GM11168 (cell line): ENCODE measurements at regions not wholly inside any gene's neighbourhood (a gene's known extent, or its start where the extent isn't known, plus 50 kb on each side); places are given as distances from the start of the nearest gene placed in this dataset.

Experiments used
- in situ Hi-C: fragments of 300-500 bp; cut with MboI; formaldehyde crosslinking; loops from one replicate; pipeline ENCODE4 v1.12.0; 2022; ENCODE audit warnings: low sequenced_read_pairs; ENCODE audit not compliant: unreplicated experiment

DNA sequence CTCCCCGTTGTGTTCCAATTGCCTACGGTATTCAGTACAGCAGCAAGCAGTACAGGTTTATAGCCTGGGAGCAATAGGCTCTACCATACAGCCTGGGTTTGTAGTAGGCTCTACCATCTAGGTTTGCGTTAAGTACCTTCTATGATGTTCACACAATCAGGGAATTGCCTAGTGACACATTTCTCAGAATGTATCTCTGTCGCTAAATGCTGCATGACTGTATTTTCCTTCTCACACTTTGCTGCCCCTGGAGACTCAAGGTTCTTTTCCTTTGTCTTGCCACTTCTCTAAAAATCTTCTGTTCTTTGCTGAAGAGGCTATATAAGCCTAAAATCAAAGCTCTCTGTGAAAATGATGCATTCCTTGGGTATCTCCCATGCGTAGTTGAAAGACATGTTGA, 241.9 kb downstream of the CD83 start:
- in situ Hi-C loops, result no loop called here

DNA sequence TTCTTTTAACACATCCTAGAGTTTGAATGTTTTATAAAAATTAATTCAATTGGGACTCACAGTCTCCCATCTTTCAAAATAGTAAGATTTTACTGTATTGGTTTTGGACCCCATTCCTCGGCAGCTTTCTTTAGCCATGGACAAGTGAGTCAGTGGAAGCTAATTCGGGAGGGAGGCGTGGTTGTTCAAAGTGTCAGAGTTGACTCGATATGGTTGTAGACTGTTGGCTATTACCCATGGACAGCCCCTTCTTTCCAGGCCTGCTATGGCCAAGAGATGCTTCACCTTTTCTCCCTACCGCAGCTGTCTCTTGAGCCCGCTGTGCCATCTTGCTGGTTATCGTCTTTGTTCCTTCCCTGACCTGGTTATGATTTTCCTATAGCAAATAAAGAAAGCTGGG, 243.0 kb downstream of the CD83 start:
- in situ Hi-C loops, result no loop called here

DNA sequence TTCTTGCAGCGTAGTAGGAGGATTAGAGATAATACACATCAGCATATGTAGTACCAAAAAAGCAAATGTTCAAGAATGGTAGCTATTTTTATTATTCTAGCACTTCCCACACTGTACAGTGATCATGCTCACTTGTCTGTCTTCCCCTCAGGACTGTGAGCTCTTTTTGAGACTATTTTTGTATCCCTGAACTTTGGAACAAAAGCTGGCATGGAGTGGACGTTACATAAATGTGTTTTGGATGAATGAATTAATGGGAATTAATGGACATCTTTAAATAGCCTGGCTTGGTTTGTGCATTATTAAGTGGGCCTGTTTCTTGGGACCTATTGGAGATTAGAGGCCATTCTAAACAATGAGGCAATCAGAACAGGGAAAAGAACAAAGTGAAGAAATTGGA, 243.7 kb downstream of the CD83 start:
- in situ Hi-C loops, result no loop called here

DNA sequence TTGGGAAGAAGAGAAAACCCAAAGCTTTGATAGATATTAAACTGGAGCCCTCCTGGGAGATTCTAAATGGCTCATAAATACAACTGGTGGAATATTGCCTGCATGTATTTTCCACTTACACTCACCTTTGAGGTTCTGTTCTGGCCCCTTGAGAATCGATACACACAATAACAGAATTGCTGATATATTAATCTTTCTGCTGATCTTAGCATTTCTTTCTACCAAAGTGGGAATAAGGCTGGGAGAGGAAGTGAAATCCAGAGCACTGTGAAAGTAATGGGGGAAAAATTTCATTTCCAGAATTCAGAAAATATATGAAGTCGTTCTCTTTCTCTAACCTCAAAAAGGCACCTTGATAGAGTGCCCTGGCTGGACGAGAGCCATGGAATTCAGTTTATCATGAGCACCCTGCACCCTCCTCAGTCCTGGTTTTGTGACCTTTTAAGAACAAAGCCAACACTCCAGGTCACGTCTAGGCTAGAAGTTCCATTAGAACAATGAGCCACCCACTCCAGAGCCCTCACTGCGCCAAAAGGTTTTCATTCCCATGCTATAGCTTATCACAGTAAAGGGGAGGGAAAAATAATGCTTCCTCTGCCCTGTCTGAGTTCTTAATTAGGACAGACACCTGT, 244.5 kb downstream of the CD83 start:
- in situ Hi-C loops, result no loop called here

DNA sequence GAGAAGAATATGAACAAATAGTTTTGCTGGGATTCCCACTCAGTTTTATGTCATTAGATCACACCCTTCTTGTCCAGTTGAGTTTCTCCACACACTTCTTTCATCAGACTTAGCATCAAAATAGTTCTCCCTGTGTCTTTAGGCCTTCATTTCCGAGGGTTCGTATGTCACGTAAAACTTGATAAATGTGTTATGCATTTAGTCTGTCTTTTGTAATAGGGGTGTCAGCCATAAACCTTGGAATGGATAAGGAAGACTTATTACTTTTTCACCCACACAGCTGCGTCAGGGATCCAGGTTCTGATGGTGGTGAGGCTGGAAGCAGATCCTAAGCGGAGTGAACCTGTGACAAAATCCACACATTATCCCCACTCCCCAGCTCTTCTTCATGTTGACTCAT, 246.8 kb downstream of the CD83 start:
- in situ Hi-C loops, result no loop called here

DNA sequence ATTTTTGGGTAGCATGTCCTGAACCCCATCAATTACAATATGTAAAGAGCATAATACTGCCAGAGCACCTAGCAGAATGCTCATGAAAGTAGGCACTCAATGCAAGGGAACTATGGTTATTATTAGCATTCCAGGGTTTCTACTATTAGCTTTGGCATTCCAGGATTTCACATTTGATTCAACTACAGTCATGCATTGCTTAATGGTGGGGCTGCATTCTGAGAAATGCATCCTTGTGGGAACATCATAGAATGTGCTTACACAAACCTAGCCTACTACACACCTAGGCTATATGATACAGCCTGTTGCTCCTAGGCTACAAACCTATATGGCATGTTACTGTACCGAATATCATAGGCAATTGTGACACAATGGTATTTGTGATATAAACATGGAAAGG, 247.8 kb downstream of the CD83 start:
- in situ Hi-C loops, result no loop called here

DNA sequence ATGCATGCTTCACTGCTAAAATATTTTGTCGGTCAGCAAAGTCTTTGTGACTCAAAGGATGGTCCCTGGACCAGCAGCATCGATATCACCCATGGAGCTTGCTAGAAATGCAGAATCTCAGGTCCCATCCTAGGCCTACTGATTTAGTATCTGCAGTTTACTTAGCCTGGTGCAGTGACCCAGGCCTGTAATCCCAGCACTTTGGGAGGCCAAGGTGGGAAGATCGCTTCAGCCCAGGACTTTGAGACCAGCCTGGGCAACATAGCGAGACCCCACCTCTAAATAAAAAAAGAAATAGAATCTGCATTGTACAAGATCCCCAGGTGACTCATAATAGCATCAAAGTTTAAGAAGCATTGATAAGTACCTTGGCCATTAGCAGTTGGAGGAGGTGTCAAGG, 248.7 kb downstream of the CD83 start:
- in situ Hi-C loops, result no loop called here

DNA sequence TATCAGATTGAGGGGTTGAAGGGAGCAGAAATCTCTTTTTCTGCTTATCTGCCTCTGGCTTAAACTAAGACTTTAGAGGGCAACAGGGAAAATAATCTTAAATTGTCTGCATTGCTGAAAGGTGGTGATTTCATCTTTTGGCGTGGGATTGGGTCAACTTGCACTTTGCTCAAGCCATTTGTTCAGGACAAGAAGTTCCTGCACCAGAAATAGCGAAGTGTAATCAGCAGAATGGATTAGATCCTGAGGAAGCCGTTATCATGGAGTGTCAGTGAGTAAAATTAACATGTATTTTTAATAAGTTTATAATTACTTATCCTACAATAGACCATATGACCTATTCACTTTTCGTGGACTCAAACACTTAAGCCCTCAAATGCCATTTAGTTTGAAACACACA, 249.3 kb downstream of the CD83 start:
- in situ Hi-C loops, result no loop called here

DNA sequence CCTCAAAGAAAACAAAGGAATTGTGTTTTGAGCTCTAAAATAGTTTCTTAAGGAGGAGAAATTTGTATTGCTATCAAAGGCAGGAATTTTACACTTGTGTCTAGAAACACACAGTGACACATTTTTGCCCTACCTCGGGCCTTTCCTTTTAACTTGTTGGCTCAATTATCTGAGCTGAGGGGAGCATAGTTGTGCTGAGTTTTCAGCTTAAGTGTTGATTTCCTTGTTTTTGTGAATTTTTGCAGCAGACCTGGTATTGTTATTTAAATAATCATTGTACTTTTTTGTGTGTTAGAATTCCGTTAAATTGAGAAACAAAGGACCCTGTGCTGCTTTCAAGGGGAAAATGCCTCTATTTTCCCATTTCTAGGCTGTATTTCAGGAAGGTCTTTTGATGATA, 249.7 kb downstream of the CD83 start:
- in situ Hi-C loops, result no loop called here

DNA sequence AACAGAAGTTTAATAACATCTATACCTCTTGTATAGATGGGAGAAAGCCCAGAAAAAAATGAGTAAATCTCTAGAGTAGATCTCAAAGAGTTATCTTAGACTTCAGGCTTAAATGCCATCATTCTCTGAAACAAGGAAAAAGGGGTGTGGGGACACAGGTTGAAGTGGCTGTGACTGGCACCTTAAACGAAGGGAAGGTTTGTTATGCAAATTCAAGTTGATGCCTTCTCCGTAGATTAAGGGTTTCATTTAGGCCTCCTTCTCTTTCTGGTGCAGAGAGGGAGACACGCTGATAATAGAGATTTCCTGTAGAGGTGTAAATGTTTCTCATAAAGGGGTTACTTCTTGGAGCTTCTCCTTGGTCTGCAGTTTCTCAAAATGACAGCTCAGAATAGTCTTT, 252.1 kb downstream of the CD83 start:
- in situ Hi-C loops, result no loop called here

DNA sequence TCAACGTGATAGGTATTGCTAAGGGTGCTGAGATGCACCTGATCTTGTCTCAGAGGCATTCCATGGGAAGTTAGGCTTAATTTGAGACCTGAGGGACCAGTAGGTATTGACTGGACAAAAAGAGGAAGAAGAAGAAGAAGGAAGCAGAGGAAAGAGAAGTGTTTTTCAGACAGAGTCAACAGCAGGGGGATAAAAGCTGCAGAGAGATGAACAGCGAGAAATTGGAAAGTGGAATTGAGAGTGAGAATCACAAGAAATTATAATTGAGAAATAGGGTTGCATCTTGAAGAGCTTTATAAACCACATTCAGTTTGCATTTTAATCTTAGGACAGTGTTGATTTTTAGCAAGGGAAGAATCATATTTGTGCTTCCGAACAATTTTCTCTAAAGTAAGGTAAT, 254.0 kb downstream of the CD83 start:
- in situ Hi-C loops, result no loop called here

DNA sequence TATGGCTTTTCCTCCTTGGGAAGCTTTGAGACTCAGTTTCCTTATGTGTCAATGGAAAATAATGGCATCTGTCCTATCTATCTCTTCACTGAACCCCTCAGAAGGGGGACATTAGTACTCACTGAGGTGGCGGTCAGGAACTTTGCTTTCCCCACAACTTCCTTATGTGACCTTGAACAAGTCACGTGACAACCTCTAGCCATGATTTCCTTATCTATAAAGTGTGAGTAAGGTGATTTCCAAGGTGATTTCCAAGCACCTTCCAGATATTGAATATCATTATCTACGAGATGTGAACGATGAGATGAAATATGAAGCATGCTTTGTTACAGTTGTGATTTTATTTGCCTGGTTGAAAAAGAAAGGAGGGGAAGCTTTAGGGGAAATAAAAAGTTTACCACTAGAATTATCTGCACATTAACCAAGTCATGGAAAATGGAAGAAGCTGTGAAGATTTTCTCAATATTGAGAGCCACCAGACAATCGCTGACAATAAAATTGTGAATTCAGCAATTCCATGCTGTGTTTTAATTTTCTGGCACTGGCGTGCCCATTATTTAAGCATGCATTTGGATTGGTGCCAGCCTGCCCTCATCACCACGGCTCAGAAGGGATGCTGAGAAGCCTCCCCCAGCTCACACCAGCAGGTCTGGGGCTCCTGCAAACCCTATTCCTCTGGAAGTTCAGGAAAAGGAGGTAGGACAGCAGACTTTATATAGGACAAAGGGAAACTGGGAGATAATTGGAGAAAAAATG, 255.3 kb downstream of the CD83 start:
- in situ Hi-C loops, result no loop called here

DNA sequence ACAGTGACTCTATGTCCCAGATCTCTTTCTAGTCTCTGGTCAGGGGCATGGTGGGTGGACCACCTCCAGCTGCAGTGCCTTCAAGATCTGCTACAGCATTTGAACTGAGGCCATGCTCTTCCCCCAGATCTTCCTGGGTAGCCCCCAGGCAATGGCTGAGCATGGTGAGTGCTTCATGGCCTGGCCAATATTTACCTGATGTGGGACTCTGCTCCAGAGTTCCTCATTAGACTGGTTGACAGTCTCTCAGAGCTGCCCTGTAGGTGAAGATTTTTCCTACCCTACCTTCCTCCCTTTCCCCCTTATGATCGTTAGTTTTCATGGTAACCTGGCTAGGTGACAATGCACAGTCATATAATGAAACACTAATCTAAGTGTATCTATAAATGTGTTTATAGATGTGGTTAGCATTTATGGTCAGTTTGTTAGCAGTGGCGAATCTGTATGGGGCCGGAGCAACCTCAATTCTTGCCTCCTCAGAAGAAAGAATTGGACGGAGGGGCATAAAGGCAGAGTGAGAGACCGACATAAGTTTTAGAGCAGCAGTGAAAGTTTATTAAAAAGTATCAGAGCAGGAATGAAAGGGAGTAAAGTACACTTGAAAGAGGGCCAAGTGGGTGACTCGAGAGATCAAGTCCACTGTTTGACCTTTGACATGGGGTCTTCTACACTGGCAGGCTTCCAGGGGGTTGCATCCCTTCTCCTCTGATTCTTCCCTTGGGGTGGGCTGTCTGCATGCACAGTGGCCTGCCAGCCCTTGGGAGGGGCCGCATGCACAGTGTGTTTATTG, 256.3 kb downstream of the CD83 start:
- in situ Hi-C loops, result no loop called here

DNA sequence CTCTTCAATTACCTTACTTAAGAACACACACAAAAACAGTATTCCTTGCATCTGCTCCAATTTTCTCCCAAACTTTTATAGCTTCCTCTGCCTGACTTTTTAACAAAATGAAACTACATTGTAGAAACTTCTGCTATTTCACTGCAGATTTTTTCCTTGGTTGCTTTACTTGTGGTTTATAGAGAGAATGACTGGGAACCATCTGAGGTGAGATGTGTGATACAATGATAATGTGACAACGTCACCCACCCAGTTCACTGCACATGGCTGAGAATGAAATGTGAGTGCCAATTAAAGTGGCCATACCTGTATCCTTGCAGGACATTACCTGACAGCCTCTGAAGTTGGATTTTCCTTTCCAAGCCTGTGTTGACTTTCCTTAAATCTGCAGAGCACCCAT, 258.4 kb downstream of the CD83 start:
- in situ Hi-C loops, result loop anchor here (25.0 kb wide), 1 partner anchor 164 kb away; no protein-coding TSS in a partner anchor

DNA sequence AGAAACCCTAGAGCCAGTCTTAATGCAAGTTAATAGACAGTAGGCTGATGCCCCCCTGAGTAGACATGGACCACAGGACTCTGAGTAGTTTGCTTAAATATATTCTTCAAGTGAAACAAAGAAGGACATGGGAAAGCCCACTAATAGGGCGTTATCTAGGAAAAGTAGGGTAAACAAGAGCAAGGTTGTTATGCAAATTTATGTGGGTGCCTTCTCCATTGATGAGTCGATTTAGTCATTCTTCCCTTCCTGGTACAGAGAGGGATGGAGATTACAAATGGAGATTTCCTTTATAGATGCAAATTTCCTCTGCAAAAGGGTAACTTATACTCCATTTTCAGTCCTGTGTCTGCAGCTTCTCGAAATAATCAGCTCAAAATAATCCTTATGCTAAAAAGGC, 262.0 kb downstream of the CD83 start:
- in situ Hi-C loops, result loop anchor here (25.0 kb wide), 1 partner anchor 167 kb away; no protein-coding TSS in a partner anchor

DNA sequence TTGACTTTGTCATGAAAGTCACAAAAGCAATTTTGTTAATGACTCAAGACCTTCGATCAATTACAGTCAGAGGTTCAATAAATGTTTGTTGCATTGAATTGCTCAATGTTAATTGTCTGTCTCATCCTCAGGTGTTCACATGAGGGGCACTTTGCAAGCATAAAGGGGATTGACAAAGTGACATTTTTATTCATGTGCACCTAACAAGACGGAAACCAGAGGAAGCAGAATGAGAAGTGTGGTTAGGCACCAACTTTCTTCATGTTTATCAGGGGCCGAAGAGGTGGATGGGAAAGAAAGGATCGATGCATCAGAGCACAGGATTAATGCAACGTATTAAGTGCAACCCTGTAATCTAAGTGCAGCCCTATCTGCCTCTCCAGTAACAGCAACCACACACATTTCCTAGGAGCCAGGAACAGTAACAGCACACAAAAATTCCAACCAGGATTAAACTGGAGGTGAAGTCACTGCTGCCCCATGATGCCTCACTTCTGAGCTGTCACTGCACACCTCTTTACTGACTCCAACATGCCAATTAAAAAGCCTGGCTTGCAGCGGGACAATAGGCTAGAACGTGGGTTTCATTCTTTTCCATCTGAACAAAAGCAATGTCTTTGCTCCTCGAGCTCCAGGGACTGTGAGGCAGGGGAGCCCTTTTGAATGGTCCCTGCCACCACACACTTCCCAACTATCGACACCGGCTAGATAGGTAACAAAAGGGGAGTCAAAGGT, 262.7 kb downstream of the CD83 start:
- in situ Hi-C loops, result loop anchor here (25.0 kb wide), 1 partner anchor 168 kb away; no protein-coding TSS in a partner anchor

DNA sequence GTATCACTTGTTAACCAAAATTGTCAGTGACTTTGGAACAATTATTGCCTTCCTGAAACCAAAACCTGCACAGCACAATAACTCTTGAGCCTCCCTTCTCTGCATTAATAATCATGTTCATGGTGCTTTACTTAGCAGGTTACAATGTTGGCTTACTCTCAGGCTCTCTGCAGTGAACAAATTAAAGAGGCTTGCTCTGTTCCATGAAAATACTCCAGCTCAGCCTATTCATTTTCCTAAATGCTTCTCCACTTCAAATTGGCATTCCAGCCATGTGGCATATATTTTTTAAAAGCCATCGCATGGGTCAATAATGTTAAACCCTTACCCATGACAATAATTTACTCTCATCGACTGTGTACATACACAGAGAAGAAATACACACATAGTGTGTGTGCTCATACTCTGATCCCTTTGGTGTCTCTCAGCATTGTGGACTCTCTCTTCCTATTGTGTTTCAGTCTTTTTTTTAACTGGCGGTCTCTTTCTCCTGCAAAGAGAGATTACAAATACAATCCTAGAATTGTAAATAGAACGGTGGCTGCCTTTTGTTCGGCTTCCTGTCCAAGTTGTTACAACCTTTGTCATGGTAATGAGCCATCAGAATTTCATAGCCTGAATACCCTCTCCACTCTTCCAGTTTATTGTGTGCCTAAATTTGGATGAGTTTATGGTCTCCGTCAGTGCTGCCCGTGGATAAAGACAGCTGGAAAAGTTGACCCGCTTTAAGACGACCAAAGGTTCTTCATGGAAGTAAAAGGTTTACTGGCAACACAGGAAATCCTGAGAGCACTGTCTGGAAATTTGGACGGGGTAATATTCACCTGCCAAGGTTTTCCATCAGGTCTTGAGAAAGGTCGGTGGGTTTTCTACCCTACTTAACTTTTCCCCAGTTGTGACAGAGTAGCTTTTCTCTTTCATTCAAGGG, 263.6 kb downstream of the CD83 start:
- in situ Hi-C loops, result loop anchor here (25.0 kb wide), 1 partner anchor 169 kb away; no protein-coding TSS in a partner anchor

DNA sequence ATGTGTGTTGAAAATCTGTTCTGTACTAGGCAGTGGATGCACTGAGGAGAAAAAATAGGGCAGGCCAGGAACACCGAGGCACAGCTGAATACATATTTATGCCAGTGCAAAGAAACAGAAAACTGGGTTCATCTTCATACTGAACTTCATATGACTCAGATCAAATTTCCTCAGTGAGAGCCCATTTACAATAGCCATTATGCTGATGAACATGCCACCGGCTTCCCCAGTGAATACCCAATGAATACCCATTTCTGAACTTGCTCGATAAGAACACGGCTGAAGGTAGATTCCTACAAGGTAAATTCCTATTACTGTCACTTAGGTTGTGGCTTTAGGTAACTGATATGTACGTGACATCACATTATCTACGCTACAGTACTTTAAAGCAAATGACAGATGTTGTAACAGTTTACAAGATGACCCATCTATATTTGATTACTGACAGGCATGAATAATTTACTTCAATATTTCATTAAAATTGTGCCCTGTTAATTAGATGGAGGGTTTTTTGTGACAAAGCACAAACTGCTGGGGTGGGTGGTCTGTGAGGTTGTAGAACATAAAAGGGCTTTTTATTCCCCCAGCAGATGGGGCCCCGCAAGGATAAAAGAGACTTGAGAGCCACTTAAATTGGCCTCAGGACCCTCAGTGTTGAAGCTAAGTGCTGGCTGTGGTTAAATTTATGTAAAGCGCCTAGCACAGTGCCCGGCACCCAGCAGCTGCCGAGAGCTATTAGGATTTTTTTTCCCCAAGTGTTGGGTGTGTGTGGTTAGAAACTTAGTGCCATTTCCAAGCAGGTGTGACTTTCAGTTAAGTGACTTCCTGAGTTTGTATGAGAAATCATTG, 264.5 kb downstream of the CD83 start:
- in situ Hi-C loops, result loop anchor here (25.0 kb wide), 1 partner anchor 170 kb away; no protein-coding TSS in a partner anchor
